Non-pigmented ciliary epithelial cell (primary cell): ENCODE measurements at regions not wholly inside any gene's neighbourhood (a gene's known extent, or its start where the extent isn't known, plus 50 kb on each side); places are given as distances from the start of the nearest gene placed in this dataset.
"Not testable (repeated sequence)": the region's sequence is repeated elsewhere in the genome, so short reads cannot be mapped to it uniquely, and the experiment has no call there.

Source experiments
- DNase-seq: peaks from one replicate; pipeline ENCODE4 v3.0.0-alpha.2; 2010; ENCODE audit warnings: low read depth

DNA sequence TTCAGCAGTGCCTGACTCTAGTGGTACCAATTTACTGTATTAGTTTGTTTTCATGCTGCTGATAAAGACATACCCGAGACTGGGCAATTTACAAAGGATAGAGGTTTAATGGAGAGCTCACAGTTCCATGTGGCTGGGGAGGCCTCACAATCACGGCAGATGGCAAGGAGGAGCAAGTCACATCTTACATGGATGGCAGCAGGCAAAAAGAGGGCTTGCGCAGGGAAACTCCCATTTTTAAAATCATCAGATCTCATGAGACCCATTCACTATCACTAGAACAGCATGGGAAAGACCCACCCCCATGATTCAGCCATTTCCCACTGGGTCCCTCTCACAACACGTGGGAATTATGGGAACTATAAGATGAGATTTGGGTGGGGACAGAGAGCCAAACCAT, 243.7 kb upstream of the KLF3 start:
- DNase-seq = not testable (repeated sequence)

DNA sequence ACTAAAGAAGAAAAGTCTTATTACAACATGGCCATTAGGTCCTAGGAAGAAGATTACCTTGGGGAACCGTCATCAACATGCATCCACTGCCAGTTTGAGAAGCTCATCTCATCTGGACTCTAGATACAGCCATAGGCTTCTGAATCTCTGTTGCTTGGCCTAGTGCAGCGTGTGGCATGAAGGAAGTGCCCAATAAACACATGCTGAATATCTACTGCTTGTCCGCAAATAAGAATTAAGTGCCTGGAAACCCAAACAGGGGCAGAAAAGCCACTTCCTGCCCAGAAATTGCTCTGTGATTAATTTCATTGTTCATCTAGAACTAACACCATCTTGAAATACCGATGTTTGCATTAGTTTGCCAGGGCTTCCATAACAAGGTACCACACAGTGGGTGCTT, 241.1 kb upstream of the KLF3 start:
- DNase-seq = no peak

DNA sequence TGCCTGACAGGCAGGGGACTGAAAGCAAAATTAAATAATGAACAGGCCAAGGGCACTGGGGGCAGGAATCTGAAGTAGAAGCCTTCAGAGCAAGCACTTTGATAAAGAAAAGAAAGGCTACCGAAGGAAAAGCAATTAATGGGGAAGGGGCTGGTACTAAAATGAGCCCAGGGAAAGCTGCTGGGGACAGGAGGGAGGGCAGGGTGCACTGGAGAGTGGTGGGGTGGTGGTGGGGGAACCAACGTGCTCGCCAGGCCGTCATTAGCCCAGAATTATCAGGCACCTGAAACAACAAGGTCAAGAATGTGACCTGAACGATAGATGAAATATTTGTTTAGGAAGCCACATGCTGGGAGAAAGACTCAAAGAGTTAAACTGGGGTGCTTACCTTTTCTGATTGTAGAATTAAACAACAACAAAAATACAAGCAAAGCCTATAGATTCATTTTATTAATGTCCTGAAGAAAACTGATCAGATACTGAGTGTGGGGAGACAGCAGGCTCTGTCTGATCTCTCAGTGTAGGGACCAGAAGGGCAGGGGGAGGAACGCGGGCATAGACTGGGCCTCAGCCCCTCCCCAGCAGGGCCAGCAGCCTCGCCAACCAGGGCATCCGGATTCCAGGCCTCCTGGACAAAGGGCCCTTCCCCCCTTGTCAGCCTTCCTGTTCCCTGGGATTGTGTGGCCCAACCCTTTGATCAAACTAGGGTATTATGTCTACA, 239.7 kb upstream of the KLF3 start:
- no peak for DNase-seq

DNA sequence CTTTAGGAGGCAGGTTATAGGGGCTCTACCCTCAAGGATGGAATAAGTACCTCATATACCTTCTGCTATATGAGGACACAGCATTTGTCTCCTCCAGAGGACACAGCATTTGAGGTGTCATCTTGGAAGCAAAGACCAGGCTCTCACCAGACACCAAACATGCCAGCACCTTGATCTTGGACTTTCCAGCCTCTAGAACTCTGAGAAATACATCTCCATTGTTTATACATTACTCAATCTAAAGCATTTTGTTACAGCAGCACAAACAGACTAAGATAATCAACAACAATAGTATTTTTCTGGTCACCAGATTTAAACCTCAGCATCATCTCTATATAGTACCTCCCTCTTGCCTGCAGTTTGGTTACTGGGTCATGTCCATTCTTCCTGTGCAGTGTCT, 237.5 kb upstream of the KLF3 start:
- no peak for DNase-seq

DNA sequence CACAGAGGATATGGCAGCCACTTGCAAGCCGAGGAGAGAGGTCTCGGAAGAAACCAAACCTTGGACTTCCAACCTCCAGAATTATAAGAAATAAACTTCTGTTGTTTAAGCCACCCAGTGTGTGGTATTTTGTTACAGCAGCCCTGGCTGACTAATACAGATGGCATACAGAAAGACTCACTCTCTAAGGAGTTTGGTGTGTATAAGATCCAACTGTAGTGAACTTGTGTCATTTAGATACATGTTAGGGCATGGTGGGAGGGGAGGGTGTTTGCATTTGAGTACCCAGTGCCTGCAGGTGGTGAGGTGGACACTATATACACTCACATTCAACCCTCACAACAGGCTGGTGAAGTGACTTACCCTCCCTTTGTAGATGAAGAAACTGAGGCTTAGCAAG, 233.2 kb upstream of the KLF3 start:
- DNase-seq = no peak

DNA sequence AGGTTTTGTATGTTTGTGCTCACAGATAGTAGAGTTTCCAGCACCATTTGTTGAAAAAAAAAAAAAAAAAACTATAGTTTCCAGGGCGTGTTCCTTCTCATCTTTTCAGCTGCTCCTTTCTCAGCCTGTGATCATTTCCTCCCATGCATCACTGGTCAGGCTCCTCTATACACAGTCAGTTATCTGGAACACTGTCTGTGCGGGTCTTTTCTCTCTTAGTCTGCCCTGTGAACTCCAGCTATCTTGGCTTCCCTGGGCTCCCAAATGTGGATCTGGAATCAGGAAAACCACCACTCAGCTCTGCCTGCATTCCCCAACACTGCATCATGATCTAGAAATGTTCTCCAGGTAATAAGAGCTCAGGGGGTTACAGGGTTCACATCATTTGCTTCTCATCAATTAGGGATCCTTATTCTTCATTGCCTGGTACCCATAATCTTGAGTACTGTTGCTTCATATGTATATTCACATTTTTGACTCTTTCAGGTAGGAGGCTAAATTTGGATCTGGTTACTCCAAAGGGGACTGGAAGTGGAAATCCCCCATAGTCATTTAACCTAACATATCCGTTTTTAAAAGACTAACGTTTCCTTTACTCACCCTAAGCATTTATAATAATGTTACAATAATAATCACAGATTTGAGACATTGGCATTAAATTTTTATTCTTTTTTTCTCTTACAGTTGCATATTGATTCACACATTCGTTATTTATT, 221.8 kb upstream of the KLF3 start:
- DNase-seq = no peak

DNA sequence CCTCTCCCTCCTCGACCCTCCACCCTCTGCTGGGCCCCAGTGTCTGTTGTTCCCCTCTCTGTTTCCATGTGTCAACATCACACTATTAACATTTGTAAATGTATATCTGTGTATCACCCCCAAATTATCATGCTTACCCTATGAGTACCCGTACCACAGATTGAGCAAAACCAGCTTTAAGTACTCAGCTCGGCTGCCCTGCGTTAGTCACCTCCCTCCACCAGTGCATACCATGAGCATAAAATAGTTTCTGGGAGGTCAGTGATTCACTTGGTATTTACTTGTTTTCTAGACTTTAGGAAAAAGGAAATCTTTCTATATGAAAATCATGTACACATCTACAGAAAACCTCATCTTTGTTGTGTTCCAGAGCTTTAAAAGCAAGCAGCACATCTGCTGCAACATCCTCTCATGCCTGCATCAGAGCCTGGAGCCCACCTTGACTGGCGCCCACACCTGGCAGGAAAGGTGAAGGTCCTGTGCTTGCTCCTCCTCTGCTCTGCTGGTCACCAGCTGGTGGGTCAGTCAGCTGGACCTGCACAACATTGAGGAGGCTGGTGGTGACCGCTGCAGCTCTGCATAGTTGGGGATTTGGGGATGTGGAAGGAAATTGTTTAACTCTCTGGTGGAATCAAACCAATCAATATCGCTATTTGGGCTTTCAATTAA, 214.4 kb upstream of the KLF3 start:
- DNase-seq = peak; percentile 1

DNA sequence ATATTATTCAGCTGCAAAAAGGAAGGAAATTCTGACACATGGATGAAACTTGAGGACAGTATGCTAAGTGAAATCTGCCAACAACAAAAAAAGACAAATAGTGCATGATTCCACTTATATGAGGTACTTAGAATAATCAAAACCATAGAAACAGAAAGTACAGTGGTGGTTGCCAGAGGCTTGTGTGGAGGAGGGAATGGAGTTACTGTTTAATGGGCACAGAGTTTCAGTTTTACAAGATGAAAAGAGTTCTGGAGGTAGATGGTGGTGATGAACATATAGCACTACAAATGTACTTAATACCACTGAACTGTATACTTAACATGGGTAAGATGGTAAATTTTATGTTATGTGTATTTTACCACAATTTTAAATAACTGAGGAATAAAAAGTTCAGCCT, 212.0 kb upstream of the KLF3 start:
- DNase-seq = no peak

DNA sequence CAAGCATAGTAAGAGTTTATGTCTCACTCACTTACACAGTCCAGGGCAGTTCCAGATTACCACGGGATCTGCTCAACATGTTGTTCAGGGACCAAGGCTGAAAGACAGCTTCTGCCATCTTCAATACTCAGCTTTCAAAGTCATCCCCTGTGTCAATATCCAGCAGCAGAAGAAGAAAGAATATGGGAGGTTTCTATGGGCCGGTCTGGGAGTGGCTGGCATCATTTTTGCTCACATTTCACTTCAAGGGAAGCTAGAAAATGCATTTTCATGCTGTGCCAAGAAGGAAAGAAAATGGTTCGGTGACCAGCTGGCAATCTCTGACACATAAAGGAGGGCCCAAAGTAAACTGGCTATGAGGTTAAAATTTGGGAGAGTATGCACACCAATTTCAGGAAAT, 211.5 kb upstream of the KLF3 start:
- no peak for DNase-seq

DNA sequence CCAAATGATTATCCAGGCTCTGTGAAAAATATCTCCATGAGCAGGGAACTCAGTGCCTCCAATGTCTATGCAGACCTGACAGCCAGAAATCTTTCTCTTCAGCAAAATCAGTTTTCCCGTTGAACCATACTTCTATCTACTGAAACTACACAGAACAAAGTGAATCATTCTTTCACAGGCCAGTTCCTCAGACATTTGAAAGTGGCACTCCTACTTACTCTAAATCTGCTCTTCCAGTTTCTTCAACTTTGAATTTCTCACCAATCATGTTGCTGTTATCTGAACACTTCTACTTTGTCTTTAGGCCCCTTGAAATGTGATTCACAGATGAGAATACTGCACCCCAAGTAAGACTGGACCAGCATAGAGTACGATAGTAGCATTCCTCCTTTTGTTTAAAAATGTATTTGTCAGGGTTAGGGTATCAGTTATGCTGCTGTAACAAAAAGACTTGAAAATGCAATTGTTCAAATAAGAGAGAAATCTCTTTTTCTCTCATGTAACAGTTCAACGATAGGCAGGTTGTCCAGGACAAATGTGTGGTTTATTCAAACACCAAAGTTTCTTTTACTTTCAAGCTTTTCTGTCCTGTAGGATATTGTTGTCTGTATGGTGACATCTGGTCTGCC, 210.6 kb upstream of the KLF3 start:
- DNase-seq = no peak

DNA sequence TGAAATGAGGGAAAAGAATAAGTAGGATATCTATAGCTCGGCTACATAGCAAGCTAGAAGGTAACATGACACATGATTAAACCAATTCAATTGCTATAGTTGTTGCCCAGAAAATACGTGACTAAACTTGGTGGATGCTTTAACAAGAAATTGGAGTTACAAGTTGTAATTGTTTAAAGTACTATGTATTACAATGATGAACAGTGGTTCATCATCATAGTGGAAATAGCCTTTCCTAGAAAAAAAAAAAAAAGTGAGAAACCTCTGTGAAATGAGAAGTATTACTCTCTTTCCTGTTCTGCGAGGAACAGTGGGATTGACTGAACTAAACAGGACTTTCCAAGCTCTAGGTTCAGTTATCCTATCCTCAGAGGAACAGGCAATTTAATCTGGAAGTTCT, 209.7 kb upstream of the KLF3 start:
- no peak for DNase-seq

DNA sequence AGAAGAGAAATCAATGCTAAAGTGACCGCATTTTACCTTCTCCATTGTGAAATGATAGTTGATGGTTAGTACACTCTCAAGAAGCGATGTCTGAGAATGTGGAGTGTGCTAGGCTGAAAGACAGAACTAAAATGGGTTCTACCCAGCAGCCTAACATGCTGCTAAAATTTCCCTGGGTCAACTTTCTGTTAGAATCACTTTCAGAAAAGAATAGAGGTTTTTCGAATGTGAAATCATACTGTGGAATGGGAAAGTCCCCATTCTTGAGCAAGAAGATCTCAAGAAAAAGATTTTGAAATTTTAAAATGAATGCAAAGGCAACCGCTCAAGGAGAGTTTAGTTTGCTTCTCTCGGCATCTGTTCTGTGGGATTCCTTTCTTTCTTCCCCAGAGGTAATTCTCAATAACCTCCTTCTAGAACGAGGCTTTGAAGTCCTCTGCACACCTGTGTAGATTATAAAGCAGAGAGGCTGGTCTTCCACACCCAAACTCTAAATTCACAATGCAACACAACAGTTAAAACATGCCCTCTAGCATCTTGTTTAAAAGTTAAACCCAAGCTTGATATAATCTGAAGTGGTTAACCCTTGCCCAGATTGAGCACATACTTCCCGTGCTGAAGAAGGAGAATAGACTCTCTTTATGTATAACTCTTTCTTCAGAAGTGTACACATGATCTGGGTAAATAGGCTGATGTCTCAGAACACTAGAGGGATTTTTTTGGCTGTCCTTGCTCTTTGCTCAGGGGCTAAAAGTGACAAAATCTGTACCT, 208.7 kb upstream of the KLF3 start:
- no peak for DNase-seq

DNA sequence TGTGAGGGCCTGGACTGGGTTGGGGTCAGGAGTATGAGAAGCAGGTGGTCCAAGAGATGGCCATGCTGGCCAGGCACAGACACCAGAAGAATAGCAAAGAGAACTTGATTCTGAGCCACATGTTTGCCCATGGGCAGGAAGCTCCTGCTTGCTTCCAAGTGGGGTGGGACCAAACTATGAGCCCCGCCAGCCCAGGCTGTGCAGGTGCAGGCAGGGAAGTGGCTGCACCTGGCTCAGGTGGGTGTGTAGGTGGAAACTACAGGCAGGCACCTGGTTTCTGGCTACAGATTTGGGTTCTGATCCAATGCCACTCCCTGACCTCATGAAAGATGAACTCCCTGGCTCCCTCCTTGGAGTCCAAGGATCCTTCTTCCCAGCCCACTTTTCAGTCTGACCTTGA, 207.9 kb upstream of the KLF3 start:
- no peak for DNase-seq

DNA sequence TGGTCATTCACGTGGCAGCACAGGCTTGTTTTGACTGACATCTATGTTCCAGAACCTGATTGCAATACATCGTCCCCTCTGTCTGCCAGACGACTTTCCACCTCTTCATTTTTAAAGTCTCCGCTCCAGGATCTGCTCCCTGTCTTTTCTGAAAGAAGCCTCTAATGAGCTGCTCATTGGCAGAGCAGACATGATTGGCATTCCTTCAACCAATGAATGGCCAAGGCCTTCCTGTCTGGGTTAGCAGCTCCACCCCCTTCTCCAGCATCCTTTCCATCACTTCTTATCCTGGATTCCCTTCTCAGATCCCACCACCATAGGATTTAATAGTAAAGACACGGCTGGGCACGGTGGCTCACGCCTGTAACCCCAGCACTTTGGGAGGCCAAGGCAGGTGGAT, 202.7 kb upstream of the KLF3 start:
- DNase-seq = no peak

DNA sequence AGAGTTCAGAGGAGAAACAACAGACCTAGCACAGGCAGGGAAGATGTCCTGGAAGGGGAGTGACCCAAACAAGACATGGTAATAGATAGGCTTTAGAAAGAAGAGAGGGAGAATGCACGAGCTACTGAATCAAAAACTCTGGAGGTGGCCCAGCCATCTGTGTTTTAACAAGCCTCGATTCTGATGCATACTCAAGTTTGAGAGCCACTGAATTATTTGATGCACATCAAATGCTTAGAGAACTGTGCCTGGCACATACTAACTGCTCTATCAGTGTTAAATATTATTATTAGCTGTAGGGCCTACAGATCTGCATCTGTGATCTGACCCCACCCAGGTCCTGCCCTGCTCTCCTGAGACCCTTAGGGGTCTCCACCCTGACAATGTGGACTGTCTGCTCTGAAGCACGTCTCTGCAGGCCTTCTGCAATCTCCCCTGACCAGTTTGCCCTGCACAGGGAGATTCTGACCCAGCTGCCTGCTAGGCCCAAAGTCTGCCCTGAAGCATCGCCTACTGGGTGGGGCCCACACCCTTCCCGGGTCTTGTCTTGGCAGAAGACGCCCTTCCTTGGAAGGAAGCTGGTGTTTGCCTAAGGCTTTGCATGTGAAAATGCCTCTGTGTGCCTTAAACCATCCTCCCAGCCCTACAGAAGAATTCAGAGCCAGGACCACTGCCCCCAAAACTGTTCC, 201.5 kb upstream of the KLF3 start:
- no peak for DNase-seq

DNA sequence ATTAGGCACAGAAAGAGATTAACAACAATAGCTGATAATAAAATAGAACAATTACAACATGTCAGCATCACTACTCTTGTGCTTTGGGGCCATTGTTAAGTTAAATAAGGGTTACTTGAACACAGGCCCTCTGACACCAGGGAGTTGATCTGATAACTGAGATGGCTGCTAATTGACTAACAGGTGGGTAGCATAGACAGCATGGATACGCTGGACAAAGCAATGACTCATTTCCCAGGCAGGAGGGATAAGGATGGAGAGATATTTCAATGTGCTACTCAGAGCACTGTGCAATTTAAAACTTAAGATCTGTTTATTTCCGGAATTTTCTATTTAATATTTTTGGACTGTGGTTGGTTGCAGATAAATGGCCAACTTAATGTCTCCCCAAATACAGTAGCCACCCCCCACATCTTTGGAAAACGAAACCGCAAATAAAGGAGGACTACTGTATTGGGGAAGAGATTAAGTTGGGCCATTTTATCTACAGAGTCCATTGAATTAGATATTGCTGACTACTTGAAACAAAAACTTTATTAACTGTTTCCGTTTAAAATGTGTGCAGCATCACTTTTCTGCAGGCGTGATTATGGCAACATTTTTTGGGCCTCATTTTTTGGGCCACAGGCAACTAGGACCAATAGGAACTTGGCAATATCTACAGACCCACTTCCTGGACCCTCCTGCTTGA, 200.6 kb upstream of the KLF3 start:
- no peak for DNase-seq

DNA sequence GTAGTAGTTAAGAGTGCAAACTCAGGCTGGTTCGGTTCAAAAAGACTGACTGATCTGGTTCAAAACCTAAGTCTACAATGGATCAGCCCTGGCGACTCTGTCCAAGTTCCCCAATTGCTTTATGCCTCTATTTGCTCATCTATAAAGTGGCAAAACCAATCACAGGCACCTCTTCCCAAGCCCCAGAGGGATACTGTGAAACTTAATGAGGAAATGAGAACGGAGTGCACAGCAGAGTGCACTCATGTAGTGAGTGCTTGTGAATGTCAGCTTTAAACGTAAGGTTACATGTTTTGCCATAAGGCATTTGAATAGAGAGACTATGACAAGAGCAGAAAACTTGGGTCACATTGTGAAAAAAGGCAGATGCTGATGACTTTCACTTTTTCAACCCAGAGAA, 199.7 kb upstream of the KLF3 start:
- no peak for DNase-seq

DNA sequence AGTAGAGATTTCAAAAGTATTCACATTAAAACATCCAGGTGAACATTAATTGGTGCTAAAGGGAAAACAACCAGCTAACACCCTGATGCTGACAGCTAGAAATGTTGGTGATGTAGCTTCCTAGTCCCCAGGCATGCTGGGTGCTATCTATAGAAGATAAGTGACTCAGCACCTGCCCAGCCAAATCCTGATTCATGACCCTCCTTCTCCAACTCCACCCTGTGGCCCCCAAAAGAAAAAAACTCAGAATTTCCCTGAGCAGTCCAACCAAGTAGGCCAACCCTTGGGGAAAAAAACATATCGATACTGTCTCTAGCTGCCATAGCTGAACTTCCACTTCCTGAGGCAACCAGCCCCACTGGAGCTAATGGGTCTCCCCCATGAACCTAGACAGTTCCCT, 197.6 kb upstream of the KLF3 start:
- DNase-seq = no peak

DNA sequence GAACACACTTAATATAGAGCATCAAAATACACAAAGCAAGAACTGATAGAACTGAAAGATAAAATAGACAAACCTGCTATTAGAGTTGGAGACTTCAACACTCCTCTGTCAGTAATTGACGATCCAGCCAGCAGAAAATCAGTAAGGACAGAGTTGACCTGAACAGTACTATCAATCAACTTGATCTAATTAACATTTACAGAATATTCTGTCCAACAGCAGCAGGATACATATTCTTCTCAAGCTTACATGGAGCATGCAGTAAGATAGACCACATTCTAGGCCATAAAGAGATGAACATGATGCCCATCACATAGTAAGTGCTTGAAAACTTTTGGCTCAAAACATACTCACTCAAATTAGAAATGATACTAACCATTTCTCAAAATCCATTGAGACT, 196.7 kb upstream of the KLF3 start:
- DNase-seq = no peak

DNA sequence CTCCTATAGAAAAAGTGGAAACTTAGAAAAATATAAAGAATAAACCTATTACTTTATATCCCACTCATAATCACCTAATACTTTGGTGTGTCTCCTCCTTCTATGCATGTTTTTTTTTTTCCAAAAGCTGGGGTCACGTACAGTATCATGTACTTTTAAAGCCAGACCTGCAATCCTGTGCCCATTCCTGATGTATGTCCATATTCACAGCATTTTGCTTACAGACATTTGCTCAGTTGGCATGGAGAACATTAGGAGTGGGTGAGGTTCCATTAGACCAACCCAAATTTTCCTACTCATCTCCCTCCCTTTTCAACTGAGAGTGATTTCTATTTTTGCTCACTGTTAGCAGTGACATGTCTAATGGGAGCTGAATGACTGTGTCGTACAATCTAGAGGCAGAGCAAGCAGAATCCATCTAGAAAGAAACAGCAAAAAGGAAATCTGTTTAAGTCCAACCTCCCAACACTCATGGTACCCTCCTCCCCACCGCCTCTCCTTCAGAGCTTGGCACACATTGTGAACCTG, 195.6 kb upstream of the KLF3 start:
- DNase-seq = no peak

DNA sequence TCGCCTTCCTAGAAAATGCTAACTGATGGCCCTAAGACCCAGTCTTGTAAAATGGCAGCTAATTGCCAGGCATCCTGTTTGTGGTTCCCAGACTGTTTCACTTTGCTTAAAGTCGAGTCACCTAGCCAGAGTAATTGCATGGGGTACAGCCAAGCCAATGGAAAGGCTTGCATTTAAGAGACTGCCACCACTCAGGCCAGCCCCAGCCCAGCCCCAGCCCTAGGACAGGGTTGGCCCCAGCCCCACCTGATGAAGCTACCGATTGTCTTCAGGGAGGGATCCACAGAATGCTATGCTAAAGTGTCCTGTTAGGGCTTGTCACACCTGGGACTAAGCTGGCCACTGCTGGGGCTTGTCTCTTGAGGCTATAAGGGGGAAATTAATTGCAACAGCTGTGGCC, 194.6 kb upstream of the KLF3 start:
- no peak for DNase-seq
